Uterus (tissue), 2 donors: ENCODE measurements at regions not wholly inside any gene's neighbourhood (a gene's known extent, or its start where the extent isn't known, plus 50 kb on each side); places are given as distances from the start of the nearest gene placed in this dataset.

Source experiments
- POLR2A ChIP-seq, 2 donors: fragments of 450-650 bp; IDR thresholded peaks; one replicate each; pipeline ENCODE4 v1.6.1; 2016; ENCODE audit warnings: antibody characterized with exemption in 2 of 2, mild to moderate bottlenecking in 1 of 2, moderate library complexity in 1 of 2
- TF ChIP-seq, protein P1 (sequence below), 4 experiments: fragments of 200-600 bp in 2 of 4; fragments of 450-650 bp in 2 of 4; sonication (generic) in 2 of 4; IDR thresholded peaks; one replicate each; pipeline ENCODE4 v1.5.1; 2016 to 2019; ENCODE audit warnings: antibody characterized with exemption in 4 of 4, mild to moderate bottlenecking in 2 of 4, moderate library complexity in 1 of 4

DNA sequence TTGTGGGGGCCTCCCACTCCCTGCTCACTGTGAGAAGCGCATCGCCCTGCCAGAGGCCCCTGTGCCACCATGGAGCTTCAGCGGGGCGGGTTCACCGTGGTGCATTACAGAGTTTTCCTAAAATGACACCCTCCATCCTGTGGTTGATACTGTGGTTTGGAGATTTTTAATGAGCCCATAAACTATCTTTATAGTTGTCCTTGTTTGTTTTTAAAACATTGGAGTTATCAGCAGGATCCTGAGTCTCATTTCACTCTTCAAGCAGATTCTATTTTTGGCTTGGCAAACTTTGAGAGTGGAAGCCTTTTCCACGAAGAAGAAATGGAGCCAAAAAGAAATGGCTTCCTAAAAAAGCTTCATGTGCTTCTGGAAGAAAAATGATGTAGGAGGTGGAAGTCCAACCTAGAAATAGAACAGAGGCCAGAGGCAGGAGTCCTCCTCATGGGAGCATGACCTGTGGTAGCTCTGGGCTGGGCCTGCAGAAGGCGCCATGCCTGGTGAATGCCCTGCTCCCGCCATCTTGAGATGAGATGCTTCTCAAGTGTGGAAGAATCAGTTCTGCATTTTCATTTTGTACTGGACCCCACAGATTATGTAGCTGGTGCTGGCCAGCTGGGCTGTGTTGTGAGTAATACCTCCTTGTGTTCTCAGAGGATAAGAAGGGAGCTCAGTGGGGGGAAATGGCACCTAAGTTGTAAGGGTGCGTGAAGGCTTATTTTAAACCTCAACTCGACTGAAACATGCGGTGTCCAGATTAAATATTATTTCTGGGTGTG is 79.0 kb upstream of the RAI14 start:
- TF ChIP-seq, protein P1, sequence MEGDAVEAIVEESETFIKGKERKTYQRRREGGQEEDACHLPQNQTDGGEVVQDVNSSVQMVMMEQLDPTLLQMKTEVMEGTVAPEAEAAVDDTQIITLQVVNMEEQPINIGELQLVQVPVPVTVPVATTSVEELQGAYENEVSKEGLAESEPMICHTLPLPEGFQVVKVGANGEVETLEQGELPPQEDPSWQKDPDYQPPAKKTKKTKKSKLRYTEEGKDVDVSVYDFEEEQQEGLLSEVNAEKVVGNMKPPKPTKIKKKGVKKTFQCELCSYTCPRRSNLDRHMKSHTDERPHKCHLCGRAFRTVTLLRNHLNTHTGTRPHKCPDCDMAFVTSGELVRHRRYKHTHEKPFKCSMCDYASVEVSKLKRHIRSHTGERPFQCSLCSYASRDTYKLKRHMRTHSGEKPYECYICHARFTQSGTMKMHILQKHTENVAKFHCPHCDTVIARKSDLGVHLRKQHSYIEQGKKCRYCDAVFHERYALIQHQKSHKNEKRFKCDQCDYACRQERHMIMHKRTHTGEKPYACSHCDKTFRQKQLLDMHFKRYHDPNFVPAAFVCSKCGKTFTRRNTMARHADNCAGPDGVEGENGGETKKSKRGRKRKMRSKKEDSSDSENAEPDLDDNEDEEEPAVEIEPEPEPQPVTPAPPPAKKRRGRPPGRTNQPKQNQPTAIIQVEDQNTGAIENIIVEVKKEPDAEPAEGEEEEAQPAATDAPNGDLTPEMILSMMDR (IDR thresholded peaks at IDR 0.05): peak in 1 of 4 experiments; percentile 3
- TF ChIP-seq POLR2A (IDR thresholded peaks at IDR 0.05): no peak
